Osteocyte (in vitro differentiated cells): ENCODE measurements at regions not wholly inside any gene's neighbourhood (a gene's known extent, or its start where the extent isn't known, plus 50 kb on each side); places are given as distances from the start of the nearest gene placed in this dataset.

Source experiments
- DNase-seq: peaks from one replicate; pipeline ENCODE4 v3.0.0; 2021; ENCODE audit warnings: mixed read lengths; ENCODE audit not compliant: unreplicated experiment; ENCODE audit errors: extremely low spot score
- H3K27ac Mint-ChIP-seq: one replicate; pipeline ENCODE4 v1.8.0; 2021; ENCODE audit warnings: mild to moderate bottlenecking, mixed read lengths; ENCODE audit not compliant: unreplicated experiment
- H3K27me3 Mint-ChIP-seq: one replicate; pipeline ENCODE4 v1.8.0; 2021; ENCODE audit warnings: mixed read lengths; ENCODE audit not compliant: unreplicated experiment
- H3K36me3 Mint-ChIP-seq: one replicate; pipeline ENCODE4 v1.8.0; 2021; ENCODE audit warnings: mixed read lengths; ENCODE audit not compliant: unreplicated experiment
- H3K4me1 Mint-ChIP-seq: one replicate; pipeline ENCODE4 v1.8.0; 2021; ENCODE audit warnings: mixed read lengths; ENCODE audit not compliant: unreplicated experiment
- H3K4me3 Mint-ChIP-seq: one replicate; pipeline ENCODE4 v1.8.0; 2021; ENCODE audit warnings: mild to moderate bottlenecking, moderate library complexity, mixed read lengths; ENCODE audit not compliant: unreplicated experiment
- H3K9me3 Mint-ChIP-seq: one replicate; pipeline ENCODE4 v1.8.0; 2021; ENCODE audit warnings: mixed read lengths; ENCODE audit not compliant: unreplicated experiment
- TF ChIP-seq, protein P1 (sequence below): fragments of 200-600 bp; sonication (generic); IDR thresholded peaks from 2 replicates; pipeline ENCODE4 v1.5.0; 2021; ENCODE audit warnings: antibody characterized with exemption, mild to moderate bottlenecking, moderate library complexity

DNA sequence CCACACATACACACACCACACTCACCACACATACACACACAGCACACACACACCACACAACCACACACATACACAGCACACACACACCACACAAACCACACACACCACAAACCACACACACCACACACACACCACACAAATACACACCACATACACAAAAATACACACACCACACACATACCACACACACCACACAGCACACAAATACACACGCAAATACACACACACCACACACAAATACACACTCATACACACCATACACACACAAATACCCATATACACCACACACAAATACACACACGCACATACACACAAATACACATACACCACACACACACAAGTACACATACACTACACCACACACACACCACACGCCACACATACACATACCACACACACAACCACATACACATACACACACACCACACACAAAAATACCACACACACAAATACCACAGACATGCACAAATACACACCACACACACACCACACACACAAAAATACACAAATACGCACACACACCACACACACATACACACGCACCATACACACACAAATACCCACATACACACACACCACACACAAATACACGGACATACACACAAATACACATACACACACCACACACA is 134.6 kb upstream of the TWIST2 start:
- H3K36me3 Mint-ChIP-seq, result no peaks in the 10 kb centered on the region
- H3K27me3 Mint-ChIP-seq, result peaks cover 5% of the 10 kb centered on the region
- H3K4me3 Mint-ChIP-seq, result no peak overlapping the region
- TF ChIP-seq, protein P1, sequence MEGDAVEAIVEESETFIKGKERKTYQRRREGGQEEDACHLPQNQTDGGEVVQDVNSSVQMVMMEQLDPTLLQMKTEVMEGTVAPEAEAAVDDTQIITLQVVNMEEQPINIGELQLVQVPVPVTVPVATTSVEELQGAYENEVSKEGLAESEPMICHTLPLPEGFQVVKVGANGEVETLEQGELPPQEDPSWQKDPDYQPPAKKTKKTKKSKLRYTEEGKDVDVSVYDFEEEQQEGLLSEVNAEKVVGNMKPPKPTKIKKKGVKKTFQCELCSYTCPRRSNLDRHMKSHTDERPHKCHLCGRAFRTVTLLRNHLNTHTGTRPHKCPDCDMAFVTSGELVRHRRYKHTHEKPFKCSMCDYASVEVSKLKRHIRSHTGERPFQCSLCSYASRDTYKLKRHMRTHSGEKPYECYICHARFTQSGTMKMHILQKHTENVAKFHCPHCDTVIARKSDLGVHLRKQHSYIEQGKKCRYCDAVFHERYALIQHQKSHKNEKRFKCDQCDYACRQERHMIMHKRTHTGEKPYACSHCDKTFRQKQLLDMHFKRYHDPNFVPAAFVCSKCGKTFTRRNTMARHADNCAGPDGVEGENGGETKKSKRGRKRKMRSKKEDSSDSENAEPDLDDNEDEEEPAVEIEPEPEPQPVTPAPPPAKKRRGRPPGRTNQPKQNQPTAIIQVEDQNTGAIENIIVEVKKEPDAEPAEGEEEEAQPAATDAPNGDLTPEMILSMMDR, result no peak
- no peak for DNase-seq
- H3K27ac Mint-ChIP-seq, result no peak overlapping the region
- H3K4me1 Mint-ChIP-seq, result no peaks in the 10 kb centered on the region
- H3K9me3 Mint-ChIP-seq, result no peaks in the 10 kb centered on the region

DNA sequence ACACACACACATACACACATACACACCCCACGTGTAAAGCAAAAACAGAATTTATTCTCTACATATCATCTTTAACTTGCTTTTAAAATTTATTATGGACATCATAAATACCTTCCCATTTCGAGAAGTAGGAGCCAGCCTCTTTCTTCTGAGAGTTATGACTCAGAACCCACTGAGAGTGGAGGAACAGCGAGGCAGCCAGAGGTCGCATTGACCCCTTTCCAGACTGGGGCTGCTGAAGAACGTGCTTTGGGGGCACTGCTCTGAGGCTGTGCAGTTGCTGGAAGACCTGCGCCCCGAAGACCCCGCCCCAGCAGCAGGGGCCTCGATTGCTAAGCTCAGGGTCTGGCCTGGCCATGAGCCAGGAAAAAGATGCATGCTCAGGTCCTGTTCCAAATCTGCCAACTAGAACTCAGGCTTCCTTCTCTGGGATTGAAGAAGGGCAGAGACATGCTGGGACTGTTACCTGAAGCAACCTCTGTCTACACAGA is 133.8 kb upstream of the TWIST2 start:
- Mint-ChIP-seq H3K4me1 (no peaks in the 10 kb centered on the region), H3K27ac (no peak overlapping the region), H3K27me3 (no peaks in the 10 kb centered on the region), H3K4me3 (no peak overlapping the region), H3K36me3 (no peaks in the 10 kb centered on the region), H3K9me3 (no peaks in the 10 kb centered on the region)
- DNase-seq, result peak; percentile 70
- TF ChIP-seq, protein P1, result no peak

- Mint-ChIP-seq H3K9me3 (no peaks in the 10 kb centered on the region), H3K4me1 (no peaks in the 10 kb centered on the region), H3K36me3 (no peaks in the 10 kb centered on the region), H3K4me3 (no peak overlapping the region), H3K27me3 (no peaks in the 10 kb centered on the region), H3K27ac (no peak overlapping the region)
- TF ChIP-seq, protein P1, result no peak
- no peak for DNase-seq
These were observed 131.7 kb upstream of the TWIST2 start for GRCh38 chr2:238716171-238716570.

DNA sequence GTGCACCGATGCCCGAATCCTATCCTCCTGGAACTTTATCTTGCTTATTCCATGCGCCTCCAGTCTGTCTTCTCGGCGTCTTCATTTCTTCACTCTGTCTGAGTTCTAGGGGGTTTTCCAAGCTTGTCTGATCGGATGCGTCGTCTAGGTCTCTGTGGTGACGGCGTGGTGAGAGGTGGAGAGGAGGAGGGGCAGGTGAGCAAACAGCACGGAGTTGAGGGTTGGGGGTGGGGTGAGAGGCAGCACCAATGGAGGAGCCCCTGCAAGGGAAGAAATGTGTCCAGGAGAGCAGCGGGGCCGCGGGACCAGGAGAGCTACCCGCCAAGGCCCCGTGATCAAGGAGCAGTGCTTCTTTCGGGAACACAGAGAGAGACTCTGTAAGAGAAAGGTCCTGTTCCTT is 131.3 kb upstream of the TWIST2 start:
- peaks cover 1% of the 10 kb centered on the region for H3K9me3 Mint-ChIP-seq
- TF ChIP-seq, protein P1, result no peak
- H3K4me3 Mint-ChIP-seq, result no peak overlapping the region
- H3K27ac Mint-ChIP-seq, result no peak overlapping the region
- H3K36me3 Mint-ChIP-seq, result no peaks in the 10 kb centered on the region
- H3K27me3 Mint-ChIP-seq, result no peaks in the 10 kb centered on the region
- DNase-seq, result peak; percentile 63
- H3K4me1 Mint-ChIP-seq, result no peaks in the 10 kb centered on the region

DNA sequence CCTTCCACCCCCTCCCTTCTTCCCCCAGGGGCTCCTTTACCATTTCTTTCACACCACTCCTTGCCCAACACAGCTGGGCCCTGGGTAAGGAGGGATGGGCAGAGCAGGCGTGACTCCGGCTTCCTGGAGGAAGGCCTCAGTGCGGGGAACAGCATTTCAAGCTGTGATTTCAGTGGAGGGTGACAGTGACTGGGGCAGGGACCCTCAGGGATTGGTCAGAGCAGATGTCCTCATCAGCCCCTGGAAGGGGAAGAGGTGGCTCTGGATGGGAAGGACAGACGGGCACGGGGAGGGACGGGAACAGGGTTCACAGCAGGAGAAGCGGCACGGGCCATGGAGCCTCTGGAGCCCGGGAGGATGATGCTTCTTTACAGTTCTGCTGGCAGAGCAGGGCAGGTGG is 130.8 kb upstream of the TWIST2 start:
- no peak overlapping the region for H3K4me3 Mint-ChIP-seq
- no peaks in the 10 kb centered on the region for H3K36me3 Mint-ChIP-seq
- DNase-seq, result peak; percentile 81
- H3K27ac Mint-ChIP-seq, result no peak overlapping the region
- H3K27me3 Mint-ChIP-seq, result no peaks in the 10 kb centered on the region
- TF ChIP-seq, protein P1, result no peak
- H3K9me3 Mint-ChIP-seq, result peaks cover 6% of the 10 kb centered on the region
- H3K4me1 Mint-ChIP-seq, result no peaks in the 10 kb centered on the region
